OCI-LY1 (cell line): ENCODE measurements at regions not wholly inside any gene's neighbourhood (a gene's known extent, or its start where the extent isn't known, plus 50 kb on each side); places are given as distances from the start of the nearest gene placed in this dataset.

ENCODE experiments used
- CTCF ChIP-seq: fragments of 200-600 bp; sonication (generic), shearing (Covaris generic); IDR thresholded peaks from 2 replicates; pipeline ENCODE4 v1.5.1; 2017; ENCODE audit warnings: mild to moderate bottlenecking, antibody characterized with exemption, low read length, moderate library complexity, mixed read lengths
- EZH2 ChIP-seq: fragments of 200-600 bp; sonication (generic), shearing (Covaris generic); IDR thresholded peaks from 2 replicates; pipeline ENCODE4 v1.8.0; 2017; ENCODE audit warnings: borderline replicate concordance, mixed run types, mild to moderate bottlenecking, antibody characterized with exemption, low read length, moderate library complexity, mixed read lengths

GRCh38 chr2:107195631-107196030, 309.7 kb upstream of the ST6GAL2 start:
- TF ChIP-seq CTCF, result no peak
- no peak for TF ChIP-seq EZH2
